SK-N-SH (cell line): ENCODE measurements at regions not wholly inside any gene's neighbourhood (a gene's known extent, or its start where the extent isn't known, plus 50 kb on each side); places are given as distances from the start of the nearest gene placed in this dataset.

Source experiments
- EZH2phosphoT487 ChIP-seq: fragments of 200-600 bp; sonication (generic); IDR thresholded peaks from 2 replicates; pipeline ENCODE4 v1.6.1; 2017; ENCODE audit warnings: low read depth, mixed run types, mild to moderate bottlenecking, antibody characterized with exemption, moderate library complexity, borderline replicate concordance
- JUND ChIP-seq: IDR thresholded peaks from 2 replicates; pipeline ENCODE4 v1.4.0; 2012
- NFIC ChIP-seq: IDR thresholded peaks from 2 replicates; pipeline ENCODE4 v1.4.0; 2012; ENCODE audit warnings: borderline replicate concordance
- SMC3 ChIP-seq: IDR thresholded peaks from 2 replicates; pipeline ENCODE4 v1.6.1; 2012; ENCODE audit warnings: low read depth, low read length, improper control_type of control experiment
- TAF1 ChIP-seq: IDR thresholded peaks from 2 replicates; pipeline ENCODE4 v1.6.1; 2012; ENCODE audit warnings: low read depth, mild to moderate bottlenecking, low read length, moderate library complexity, borderline replicate concordance
- TF ChIP-seq, protein P1 (sequence below): fragments of 150-350 bp; IDR thresholded peaks from 2 replicates; pipeline ENCODE4 v1.6.1; 2017; ENCODE audit warnings: antibody characterized with exemption, low read length, low read depth, borderline replicate concordance

DNA sequence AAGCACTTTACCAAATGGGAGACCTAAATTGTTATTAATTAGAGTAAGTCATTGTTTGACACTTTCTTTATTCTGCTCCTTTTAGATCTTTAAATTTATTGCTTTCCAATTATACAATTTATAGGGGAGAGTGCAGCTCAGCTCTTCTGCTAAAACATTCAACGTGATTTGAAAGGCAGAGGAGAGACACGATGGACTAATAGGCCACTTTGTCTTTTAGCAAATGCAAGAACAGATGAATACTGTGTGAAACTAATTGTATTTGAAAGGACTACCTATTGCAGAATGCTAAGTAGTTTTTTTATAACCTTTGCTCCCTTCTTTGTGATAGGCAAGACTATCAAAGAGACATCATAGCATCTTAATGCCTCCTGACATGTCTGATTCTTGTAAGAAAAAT lies 320.4 kb upstream of the KLF3 start:
- TF ChIP-seq, protein P1, sequence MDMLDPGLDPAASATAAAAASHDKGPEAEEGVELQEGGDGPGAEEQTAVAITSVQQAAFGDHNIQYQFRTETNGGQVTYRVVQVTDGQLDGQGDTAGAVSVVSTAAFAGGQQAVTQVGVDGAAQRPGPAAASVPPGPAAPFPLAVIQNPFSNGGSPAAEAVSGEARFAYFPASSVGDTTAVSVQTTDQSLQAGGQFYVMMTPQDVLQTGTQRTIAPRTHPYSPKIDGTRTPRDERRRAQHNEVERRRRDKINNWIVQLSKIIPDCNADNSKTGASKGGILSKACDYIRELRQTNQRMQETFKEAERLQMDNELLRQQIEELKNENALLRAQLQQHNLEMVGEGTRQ = no peak
- TF ChIP-seq JUND (no peak), SMC3 (no peak), TAF1 (no peak), NFIC (no peak), EZH2phosphoT487 (no peak)
